Keratinocyte (primary cell): ENCODE measurements at regions not wholly inside any gene's neighbourhood (a gene's known extent, or its start where the extent isn't known, plus 50 kb on each side); places are given as distances from the start of the nearest gene placed in this dataset.

Experiments used
- EZH2 ChIP-seq: IDR thresholded peaks from one replicate; pipeline ENCODE4 v1.6.1; 2012; ENCODE audit warnings: inconsistent platforms, mild to moderate bottlenecking, low read length, moderate library complexity
- TF ChIP-seq, protein P1 (sequence below), 3 experiments: IDR thresholded peaks in 1 of 3; conservative IDR thresholded peaks in 1 of 3; optimal IDR thresholded peaks in 1 of 3; 2 replicates in 2 of 3; 3 replicates in 1 of 3; pipeline versions ENCODE3 to v1.5.1; 2011; ENCODE audit warnings: low read length in 3 of 3, mild to moderate bottlenecking in 3 of 3, moderate library complexity in 2 of 3, control low read depth in 1 of 3, inconsistent platforms in 1 of 3; ENCODE audit not compliant: insufficient read depth in 2 of 3; ENCODE audit errors: extremely low read depth in 1 of 3

DNA sequence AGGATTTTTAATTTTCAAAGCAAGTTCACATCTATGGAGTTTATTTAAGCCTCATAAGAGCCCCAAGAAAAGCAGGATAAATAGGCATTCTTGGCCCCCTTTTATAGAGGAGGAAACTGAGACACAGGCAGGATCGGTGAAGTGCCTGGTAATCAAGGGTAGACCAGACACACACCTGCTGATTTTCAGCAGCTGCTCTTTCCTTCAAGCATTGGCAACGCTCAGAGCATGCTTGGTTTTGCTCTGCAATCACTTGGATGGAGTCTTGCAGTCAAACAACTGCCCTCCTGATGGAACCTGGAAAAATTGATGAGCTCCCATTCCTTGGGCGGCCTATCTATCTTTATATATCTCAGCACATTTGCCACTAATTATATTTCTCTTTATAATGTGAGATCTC is 478.9 kb upstream of the CAMK1G start:
- TF ChIP-seq, protein P1, sequence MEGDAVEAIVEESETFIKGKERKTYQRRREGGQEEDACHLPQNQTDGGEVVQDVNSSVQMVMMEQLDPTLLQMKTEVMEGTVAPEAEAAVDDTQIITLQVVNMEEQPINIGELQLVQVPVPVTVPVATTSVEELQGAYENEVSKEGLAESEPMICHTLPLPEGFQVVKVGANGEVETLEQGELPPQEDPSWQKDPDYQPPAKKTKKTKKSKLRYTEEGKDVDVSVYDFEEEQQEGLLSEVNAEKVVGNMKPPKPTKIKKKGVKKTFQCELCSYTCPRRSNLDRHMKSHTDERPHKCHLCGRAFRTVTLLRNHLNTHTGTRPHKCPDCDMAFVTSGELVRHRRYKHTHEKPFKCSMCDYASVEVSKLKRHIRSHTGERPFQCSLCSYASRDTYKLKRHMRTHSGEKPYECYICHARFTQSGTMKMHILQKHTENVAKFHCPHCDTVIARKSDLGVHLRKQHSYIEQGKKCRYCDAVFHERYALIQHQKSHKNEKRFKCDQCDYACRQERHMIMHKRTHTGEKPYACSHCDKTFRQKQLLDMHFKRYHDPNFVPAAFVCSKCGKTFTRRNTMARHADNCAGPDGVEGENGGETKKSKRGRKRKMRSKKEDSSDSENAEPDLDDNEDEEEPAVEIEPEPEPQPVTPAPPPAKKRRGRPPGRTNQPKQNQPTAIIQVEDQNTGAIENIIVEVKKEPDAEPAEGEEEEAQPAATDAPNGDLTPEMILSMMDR (optimal IDR thresholded peaks at IDR 0.05 in 1 of 3, IDR thresholded peaks at IDR 0.05 in 1 of 3, conservative IDR thresholded peaks at IDR 0.05 in 1 of 3; ENCODE audit: extremely low read depth in 1 of 3, insufficient read depth in 2 of 3, low read length in 3 of 3), result no peak
- no peak for TF ChIP-seq EZH2
